ENCODE measurements at regions not wholly inside any gene's neighbourhood (a gene's known extent, or its start where the extent isn't known, plus 50 kb on each side); places are given as distances from the start of the nearest gene placed in this dataset.

GRCh38 chr14:61226015-61226654 lies 55.0 kb downstream of the TMEM30B start:
- no peaks in the 10 kb centered on the region for H3K36me3 ChIP-seq (ENCODE audit: control insufficient read depth, insufficient read depth, low read length)
- no peak overlapping the region for H3K4ac ChIP-seq (ENCODE audit: low read depth, low read length)
- no peak overlapping the region for H3K18ac ChIP-seq (ENCODE audit: low read length)
- H3K79me2 ChIP-seq (ENCODE audit: control insufficient read depth, insufficient read depth, low read length) = no peaks in the 10 kb centered on the region
- no peak overlapping the region for H2BK15ac ChIP-seq (replicated peaks; ENCODE audit: low read depth)
- no peak overlapping the region for H3K23ac ChIP-seq (ENCODE audit: low read length)
- H3K27me3 ChIP-seq (ENCODE audit: insufficient read depth, low read length, poor library complexity) = no peaks in the 10 kb centered on the region
- H3K56ac ChIP-seq (ENCODE audit: low read length) = no peak overlapping the region
- 100% methylated on average over 1 of the region's 5 CpGs for WGBS (ENCODE audit: extremely low coverage, insufficient coverage, low lambda C conversion rate)
- H3K4me2 ChIP-seq (ENCODE audit: low read length) = no peak overlapping the region
- no peak overlapping the region for H3K9ac ChIP-seq (ENCODE audit: low read length)
- H2AK5ac ChIP-seq (ENCODE audit: low read length) = no peak overlapping the region
- H3K4me1 ChIP-seq (ENCODE audit: control insufficient read depth, low read depth, low read length) = peaks cover 2% of the 10 kb centered on the region
- H2BK5ac ChIP-seq (ENCODE audit: low read length) = no peak overlapping the region
- no peak overlapping the region for H3K4me3 ChIP-seq (ENCODE audit: low read length)
- H4K5ac ChIP-seq (ENCODE audit: low read length) = no peak overlapping the region
- H3K27ac ChIP-seq (ENCODE audit: low read depth, low read length) = no peak overlapping the region
- DNase-seq = no peak
- no peak overlapping the region for H4K8ac ChIP-seq (ENCODE audit: low read depth, low read length)
- no peak overlapping the region for H2BK120ac ChIP-seq (ENCODE audit: low read depth, low read length)
- no peaks in the 10 kb centered on the region for H3K79me1 ChIP-seq (ENCODE audit: low read length)

GRCh38 chr14:61225344-61225743 lies 55.8 kb downstream of the TMEM30B start:
- no peak overlapping the region for H4K5ac ChIP-seq (ENCODE audit: low read length)
- no peaks in the 10 kb centered on the region for H3K79me1 ChIP-seq (ENCODE audit: low read length)
- no peak for DNase-seq
- no peaks in the 10 kb centered on the region for H3K27me3 ChIP-seq (ENCODE audit: insufficient read depth, low read length, poor library complexity)
- no peak overlapping the region for H2AK5ac ChIP-seq (ENCODE audit: low read length)
- H3K18ac ChIP-seq (ENCODE audit: low read length) = no peak overlapping the region
- H2BK5ac ChIP-seq (ENCODE audit: low read length) = no peak overlapping the region
- no peak overlapping the region for H3K4ac ChIP-seq (ENCODE audit: low read depth, low read length)
- no peak overlapping the region for H3K23ac ChIP-seq (ENCODE audit: low read length)
- H2BK120ac ChIP-seq (ENCODE audit: low read depth, low read length) = no peak overlapping the region
- no peak overlapping the region for H2BK15ac ChIP-seq (replicated peaks; ENCODE audit: low read depth)
- H3K36me3 ChIP-seq (ENCODE audit: control insufficient read depth, insufficient read depth, low read length) = no peaks in the 10 kb centered on the region
- WGBS (ENCODE audit: extremely low coverage, insufficient coverage, low lambda C conversion rate) = no CpG with 5 or more reads among the region's 6 CpGs
- no peak overlapping the region for H3K4me3 ChIP-seq (ENCODE audit: low read length)
- no peak overlapping the region for H3K9ac ChIP-seq (ENCODE audit: low read length)
- no peak overlapping the region for H3K4me2 ChIP-seq (ENCODE audit: low read length)
- no peak overlapping the region for H3K56ac ChIP-seq (ENCODE audit: low read length)
- H3K4me1 ChIP-seq (ENCODE audit: control insufficient read depth, low read depth, low read length) = peaks cover 2% of the 10 kb centered on the region
- no peak overlapping the region for H3K27ac ChIP-seq (ENCODE audit: low read depth, low read length)
- no peaks in the 10 kb centered on the region for H3K79me2 ChIP-seq (ENCODE audit: control insufficient read depth, insufficient read depth, low read length)
- H4K8ac ChIP-seq (ENCODE audit: low read depth, low read length) = no peak overlapping the region

GRCh38 chr14:61223552-61223951 lies 57.6 kb downstream of the TMEM30B start:
- DNase-seq = no peak
- Histone ChIP-seq H3K4me3 (ENCODE audit: low read length) (no peak overlapping the region), H4K5ac (ENCODE audit: low read length) (no peak overlapping the region), H3K27me3 (ENCODE audit: insufficient read depth, low read length, poor library complexity) (no peaks in the 10 kb centered on the region), H3K79me2 (ENCODE audit: control insufficient read depth, insufficient read depth, low read length) (no peaks in the 10 kb centered on the region), H2BK15ac (replicated peaks; ENCODE audit: low read depth) (no peak overlapping the region), H3K4me2 (ENCODE audit: low read length) (no peak overlapping the region), H3K79me1 (ENCODE audit: low read length) (no peaks in the 10 kb centered on the region), H3K27ac (ENCODE audit: low read depth, low read length) (no peak overlapping the region), H3K18ac (ENCODE audit: low read length) (no peak overlapping the region), H3K9ac (ENCODE audit: low read length) (no peak overlapping the region), H3K4ac (ENCODE audit: low read depth, low read length) (no peak overlapping the region), H2BK120ac (ENCODE audit: low read depth, low read length) (no peak overlapping the region), H3K23ac (ENCODE audit: low read length) (no peak overlapping the region), H2AK5ac (ENCODE audit: low read length) (no peak overlapping the region), H2BK5ac (ENCODE audit: low read length) (no peak overlapping the region), H4K8ac (ENCODE audit: low read depth, low read length) (no peak overlapping the region), H3K56ac (ENCODE audit: low read length) (no peak overlapping the region), H3K4me1 (ENCODE audit: control insufficient read depth, low read depth, low read length) (no peaks in the 10 kb centered on the region), H3K36me3 (ENCODE audit: control insufficient read depth, insufficient read depth, low read length) (no peaks in the 10 kb centered on the region)

- no peak overlapping the region for H2AK5ac ChIP-seq (ENCODE audit: low read length)
- H2BK120ac ChIP-seq (ENCODE audit: low read depth, low read length) = no peak overlapping the region
- H3K4me3 ChIP-seq (ENCODE audit: low read length) = no peak overlapping the region
- H2BK15ac ChIP-seq (replicated peaks; ENCODE audit: low read depth) = no peak overlapping the region
- no CpG with 5 or more reads among the region's 3 CpGs for WGBS (ENCODE audit: extremely low coverage, insufficient coverage, low lambda C conversion rate)
- no peak overlapping the region for H3K9ac ChIP-seq (ENCODE audit: low read length)
- no peak overlapping the region for H3K4me2 ChIP-seq (ENCODE audit: low read length)
- no peak for DNase-seq
- H3K4ac ChIP-seq (ENCODE audit: low read depth, low read length) = no peak overlapping the region
- H3K4me1 ChIP-seq (ENCODE audit: control insufficient read depth, low read depth, low read length) = no peaks in the 10 kb centered on the region
- no peak overlapping the region for H3K27ac ChIP-seq (ENCODE audit: low read depth, low read length)
- H3K27me3 ChIP-seq (ENCODE audit: insufficient read depth, low read length, poor library complexity) = no peaks in the 10 kb centered on the region
- no peak overlapping the region for H2BK5ac ChIP-seq (ENCODE audit: low read length)
- no peak overlapping the region for H4K5ac ChIP-seq (ENCODE audit: low read length)
- H3K23ac ChIP-seq (ENCODE audit: low read length) = no peak overlapping the region
- H4K8ac ChIP-seq (ENCODE audit: low read depth, low read length) = no peak overlapping the region
- no peaks in the 10 kb centered on the region for H3K79me2 ChIP-seq (ENCODE audit: control insufficient read depth, insufficient read depth, low read length)
- no peaks in the 10 kb centered on the region for H3K79me1 ChIP-seq (ENCODE audit: low read length)
- no peaks in the 10 kb centered on the region for H3K36me3 ChIP-seq (ENCODE audit: control insufficient read depth, insufficient read depth, low read length)
- H3K56ac ChIP-seq (ENCODE audit: low read length) = no peak overlapping the region
- no peak overlapping the region for H3K18ac ChIP-seq (ENCODE audit: low read length)
These were observed 58.8 kb downstream of the TMEM30B start for GRCh38 chr14:61222388-61222787.

GRCh38 chr14:61221906-61222305 lies 59.2 kb downstream of the TMEM30B start:
- Histone ChIP-seq H3K56ac (ENCODE audit: low read length) (no peak overlapping the region), H3K4me2 (ENCODE audit: low read length) (no peak overlapping the region), H2BK120ac (ENCODE audit: low read depth, low read length) (no peak overlapping the region), H4K8ac (ENCODE audit: low read depth, low read length) (no peak overlapping the region), H3K4ac (ENCODE audit: low read depth, low read length) (no peak overlapping the region), H3K27ac (ENCODE audit: low read depth, low read length) (no peak overlapping the region), H3K4me3 (ENCODE audit: low read length) (no peak overlapping the region), H3K9ac (ENCODE audit: low read length) (no peak overlapping the region), H2BK5ac (ENCODE audit: low read length) (no peak overlapping the region), H2BK15ac (replicated peaks; ENCODE audit: low read depth) (no peak overlapping the region), H4K5ac (ENCODE audit: low read length) (no peak overlapping the region), H3K23ac (ENCODE audit: low read length) (no peak overlapping the region), H3K79me1 (ENCODE audit: low read length) (no peaks in the 10 kb centered on the region), H3K27me3 (ENCODE audit: insufficient read depth, low read length, poor library complexity) (no peaks in the 10 kb centered on the region), H2AK5ac (ENCODE audit: low read length) (no peak overlapping the region), H3K18ac (ENCODE audit: low read length) (no peak overlapping the region), H3K79me2 (ENCODE audit: control insufficient read depth, insufficient read depth, low read length) (no peaks in the 10 kb centered on the region), H3K4me1 (ENCODE audit: control insufficient read depth, low read depth, low read length) (no peaks in the 10 kb centered on the region), H3K36me3 (ENCODE audit: control insufficient read depth, insufficient read depth, low read length) (no peaks in the 10 kb centered on the region)
- no CpG with 5 or more reads among the region's 3 CpGs for WGBS (ENCODE audit: extremely low coverage, insufficient coverage, low lambda C conversion rate)
- no peak for DNase-seq

GRCh38 chr14:61219673-61220072 lies 61.5 kb downstream of the TMEM30B start:
- no peak overlapping the region for H2BK15ac ChIP-seq (replicated peaks; ENCODE audit: low read depth)
- no peak overlapping the region for H2AK5ac ChIP-seq (ENCODE audit: low read length)
- no peaks in the 10 kb centered on the region for H3K27me3 ChIP-seq (ENCODE audit: insufficient read depth, low read length, poor library complexity)
- H3K79me1 ChIP-seq (ENCODE audit: low read length) = no peaks in the 10 kb centered on the region
- no peak overlapping the region for H3K18ac ChIP-seq (ENCODE audit: low read length)
- no peaks in the 10 kb centered on the region for H3K4me1 ChIP-seq (ENCODE audit: control insufficient read depth, low read depth, low read length)
- no peak for DNase-seq
- H3K4me3 ChIP-seq (ENCODE audit: low read length) = no peak overlapping the region
- no peak overlapping the region for H2BK5ac ChIP-seq (ENCODE audit: low read length)
- no peak overlapping the region for H3K56ac ChIP-seq (ENCODE audit: low read length)
- H2BK120ac ChIP-seq (ENCODE audit: low read depth, low read length) = no peak overlapping the region
- no peak overlapping the region for H3K23ac ChIP-seq (ENCODE audit: low read length)
- no peak overlapping the region for H3K4ac ChIP-seq (ENCODE audit: low read depth, low read length)
- H4K5ac ChIP-seq (ENCODE audit: low read length) = no peak overlapping the region
- no peak overlapping the region for H4K8ac ChIP-seq (ENCODE audit: low read depth, low read length)
- no peaks in the 10 kb centered on the region for H3K79me2 ChIP-seq (ENCODE audit: control insufficient read depth, insufficient read depth, low read length)
- no peak overlapping the region for H3K9ac ChIP-seq (ENCODE audit: low read length)
- no peak overlapping the region for H3K4me2 ChIP-seq (ENCODE audit: low read length)
- H3K27ac ChIP-seq (ENCODE audit: low read depth, low read length) = no peak overlapping the region
- no CpG with 5 or more reads among the region's 3 CpGs for WGBS (ENCODE audit: extremely low coverage, insufficient coverage, low lambda C conversion rate)
- H3K36me3 ChIP-seq (ENCODE audit: control insufficient read depth, insufficient read depth, low read length) = no peaks in the 10 kb centered on the region
